ENCODE measurements at regions not wholly inside any gene's neighbourhood (a gene's known extent, or its start where the extent isn't known, plus 50 kb on each side); places are given as distances from the start of the nearest gene placed in this dataset.

- no peak for TF ChIP-seq POLR2A (IDR thresholded peaks at IDR 0.05)
- no peak for TF ChIP-seq POLR2AphosphoS5 (IDR thresholded peaks at IDR 0.05; ENCODE audit: insufficient read depth in 1 of 2, low read depth in 1 of 2)
- TF ChIP-seq, protein P1, sequence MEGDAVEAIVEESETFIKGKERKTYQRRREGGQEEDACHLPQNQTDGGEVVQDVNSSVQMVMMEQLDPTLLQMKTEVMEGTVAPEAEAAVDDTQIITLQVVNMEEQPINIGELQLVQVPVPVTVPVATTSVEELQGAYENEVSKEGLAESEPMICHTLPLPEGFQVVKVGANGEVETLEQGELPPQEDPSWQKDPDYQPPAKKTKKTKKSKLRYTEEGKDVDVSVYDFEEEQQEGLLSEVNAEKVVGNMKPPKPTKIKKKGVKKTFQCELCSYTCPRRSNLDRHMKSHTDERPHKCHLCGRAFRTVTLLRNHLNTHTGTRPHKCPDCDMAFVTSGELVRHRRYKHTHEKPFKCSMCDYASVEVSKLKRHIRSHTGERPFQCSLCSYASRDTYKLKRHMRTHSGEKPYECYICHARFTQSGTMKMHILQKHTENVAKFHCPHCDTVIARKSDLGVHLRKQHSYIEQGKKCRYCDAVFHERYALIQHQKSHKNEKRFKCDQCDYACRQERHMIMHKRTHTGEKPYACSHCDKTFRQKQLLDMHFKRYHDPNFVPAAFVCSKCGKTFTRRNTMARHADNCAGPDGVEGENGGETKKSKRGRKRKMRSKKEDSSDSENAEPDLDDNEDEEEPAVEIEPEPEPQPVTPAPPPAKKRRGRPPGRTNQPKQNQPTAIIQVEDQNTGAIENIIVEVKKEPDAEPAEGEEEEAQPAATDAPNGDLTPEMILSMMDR (IDR thresholded peaks at IDR 0.05) = no peak
- intact Hi-C loops (cut with DNase I) = no loop called here
- H3K27me3 ChIP-seq = no peaks in the 10 kb centered on the region
- no peaks in the 10 kb centered on the region for H3K9me3 ChIP-seq
- H3K27ac ChIP-seq = no peak overlapping the region
- H3K4me1 ChIP-seq = no peaks in the 10 kb centered on the region
- no peak overlapping the region for H3K4me3 ChIP-seq
- no peaks in the 10 kb centered on the region for H3K36me3 ChIP-seq
- no peak for DNase-seq (ENCODE audit: extremely low spot score in 2 of 2)
Observed at GRCh38 chr16:74090871-74091270, 205.7 kb upstream of the PSMD7 start.

DNA sequence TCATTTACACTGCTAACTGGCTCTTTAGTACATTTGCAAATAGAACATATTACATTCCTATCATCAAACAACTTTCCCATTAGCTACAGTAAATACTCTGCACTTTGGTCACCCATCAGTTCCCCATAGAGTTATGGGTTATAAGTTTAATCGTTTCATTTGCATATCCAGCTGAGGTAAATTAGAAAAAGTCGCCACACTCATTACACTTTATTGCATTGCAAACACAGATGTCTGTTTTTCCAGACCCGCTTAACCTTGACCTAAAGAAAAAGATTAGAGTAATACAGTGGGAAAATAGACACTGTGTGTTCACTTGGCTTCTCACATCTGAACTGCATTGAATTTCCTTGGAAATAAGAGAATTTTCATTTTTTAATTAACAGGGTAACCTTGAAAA lies 213.1 kb upstream of the PSMD7 start:
- intact Hi-C loops (cut with DNase I) = no loop called here
- Histone ChIP-seq H3K9me3 (no peaks in the 10 kb centered on the region), H3K4me3 (no peak overlapping the region), H3K27me3 (no peaks in the 10 kb centered on the region), H3K4me1 (no peaks in the 10 kb centered on the region), H3K27ac (no peak overlapping the region), H3K36me3 (no peaks in the 10 kb centered on the region)
- no peak for DNase-seq (ENCODE audit: extremely low spot score in 2 of 2)
- TF ChIP-seq POLR2A (IDR thresholded peaks at IDR 0.05) = no peak
- TF ChIP-seq, protein P1 (IDR thresholded peaks at IDR 0.05) = no peak
- TF ChIP-seq POLR2AphosphoS5 (IDR thresholded peaks at IDR 0.05; ENCODE audit: insufficient read depth in 1 of 2, low read depth in 1 of 2) = no peak

DNA sequence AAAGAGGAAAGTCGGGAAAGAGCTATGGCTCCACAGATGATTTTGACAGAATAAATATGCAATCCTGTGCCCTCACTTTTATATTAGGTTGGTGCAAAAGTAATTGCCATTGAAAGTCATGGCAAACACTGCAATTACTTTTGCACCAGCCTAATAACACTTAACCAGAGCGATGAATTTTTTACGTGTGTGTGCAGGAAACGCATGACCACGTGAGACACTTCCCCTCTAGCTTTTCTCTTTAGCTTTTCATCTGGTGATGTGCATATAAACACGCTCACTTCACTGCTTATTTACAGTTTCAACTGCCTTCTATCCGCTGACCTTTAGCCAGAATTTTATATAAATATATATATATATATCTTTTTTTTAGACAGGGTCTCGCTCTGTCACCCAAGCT lies 216.3 kb upstream of the PSMD7 start:
- no peaks in the 10 kb centered on the region for H3K27me3 ChIP-seq
- intact Hi-C loops (cut with DNase I) = no loop called here
- no peak overlapping the region for H3K27ac ChIP-seq
- no peaks in the 10 kb centered on the region for H3K4me1 ChIP-seq
- no peaks in the 10 kb centered on the region for H3K36me3 ChIP-seq
- no peak overlapping the region for H3K4me3 ChIP-seq
- H3K9me3 ChIP-seq = no peaks in the 10 kb centered on the region
- TF ChIP-seq POLR2AphosphoS5 (IDR thresholded peaks at IDR 0.05; ENCODE audit: insufficient read depth in 1 of 2, low read depth in 1 of 2) (no peak), POLR2A (IDR thresholded peaks at IDR 0.05) (no peak)
- TF ChIP-seq, protein P1 (IDR thresholded peaks at IDR 0.05) = no peak
- no peak for DNase-seq (ENCODE audit: extremely low spot score in 2 of 2)

DNA sequence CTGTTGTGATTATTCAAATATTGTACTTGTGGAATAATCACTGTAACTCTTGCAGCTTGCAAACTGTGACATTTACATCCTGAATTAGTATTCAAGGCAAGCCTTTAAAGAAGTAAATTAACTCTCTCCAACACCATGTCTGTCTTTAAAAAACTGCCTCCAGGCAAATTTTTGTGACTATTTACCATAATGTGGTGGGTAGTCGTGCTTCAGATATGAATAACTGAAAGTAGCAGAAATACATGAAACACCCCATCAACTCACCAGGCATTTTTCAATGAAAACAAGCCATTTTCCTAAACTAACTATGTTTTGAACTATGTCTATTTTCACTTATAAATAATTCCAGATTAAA lies 217.4 kb upstream of the PSMD7 start:
- Histone ChIP-seq H3K4me1 (no peaks in the 10 kb centered on the region), H3K36me3 (no peaks in the 10 kb centered on the region), H3K27ac (no peak overlapping the region), H3K4me3 (no peak overlapping the region), H3K9me3 (no peaks in the 10 kb centered on the region), H3K27me3 (no peaks in the 10 kb centered on the region)
- no peak for DNase-seq (ENCODE audit: extremely low spot score in 2 of 2)
- intact Hi-C loops (cut with DNase I) = no loop called here
- TF ChIP-seq POLR2AphosphoS5 (IDR thresholded peaks at IDR 0.05; ENCODE audit: insufficient read depth in 1 of 2, low read depth in 1 of 2) (no peak), POLR2A (IDR thresholded peaks at IDR 0.05) (no peak)
- TF ChIP-seq, protein P1 (IDR thresholded peaks at IDR 0.05) = no peak

DNA sequence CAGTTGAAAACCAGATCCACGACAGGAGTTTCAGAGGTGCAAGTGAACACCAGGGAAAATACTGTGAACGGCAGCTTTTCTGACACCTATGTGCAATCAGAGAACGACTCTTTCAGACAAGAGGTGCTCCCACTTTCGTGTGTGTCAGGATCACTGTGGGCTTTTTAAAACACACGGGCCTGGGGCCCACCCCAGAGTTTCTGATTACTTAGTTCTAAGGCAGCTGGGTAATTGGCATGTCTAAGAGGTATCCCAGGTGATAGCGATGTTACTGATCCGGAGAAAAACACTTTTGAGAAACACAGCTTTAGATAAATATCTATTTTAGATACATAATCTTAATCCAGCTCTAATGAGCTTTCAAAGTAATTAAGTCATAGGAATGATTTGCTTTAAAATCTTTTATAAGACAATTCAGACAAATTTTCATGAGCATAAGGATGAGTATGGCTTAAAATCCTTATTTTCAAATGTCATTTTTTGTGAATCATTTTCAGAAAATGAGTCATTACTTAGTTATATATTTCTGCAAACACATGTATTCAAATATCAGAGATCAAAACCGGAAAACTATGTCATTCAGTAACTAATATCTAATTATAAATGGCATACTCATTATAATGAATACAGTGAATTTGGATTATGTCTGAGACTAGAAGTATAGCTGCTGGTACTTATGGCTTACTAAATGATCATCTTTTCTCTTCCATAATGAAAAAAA lies 217.9 kb upstream of the PSMD7 start:
- no peaks in the 10 kb centered on the region for H3K36me3 ChIP-seq
- H3K4me3 ChIP-seq = no peak overlapping the region
- H3K27ac ChIP-seq = no peak overlapping the region
- H3K9me3 ChIP-seq = no peaks in the 10 kb centered on the region
- intact Hi-C loops (cut with DNase I) = no loop called here
- H3K4me1 ChIP-seq = no peaks in the 10 kb centered on the region
- no peak for TF ChIP-seq POLR2AphosphoS5 (IDR thresholded peaks at IDR 0.05; ENCODE audit: insufficient read depth in 1 of 2, low read depth in 1 of 2)
- TF ChIP-seq, protein P1 (IDR thresholded peaks at IDR 0.05) = no peak
- no peak for TF ChIP-seq POLR2A (IDR thresholded peaks at IDR 0.05)
- H3K27me3 ChIP-seq = no peaks in the 10 kb centered on the region
- DNase-seq (ENCODE audit: extremely low spot score in 2 of 2) = no peak

All from vagina (tissue), 2 donors.